ENCODE measurements at regions not wholly inside any gene's neighbourhood (a gene's known extent, or its start where the extent isn't known, plus 50 kb on each side); places are given as distances from the start of the nearest gene placed in this dataset.
"Not testable (repeated sequence)": the region's sequence is repeated elsewhere in the genome, so short reads cannot be mapped to it uniquely, and the experiment has no call there.

GRCh38 chr3:3301476-3301875 is 122.0 kb upstream of the CRBN start:
- Histone ChIP-seq H3K27ac (ENCODE audit: low read depth, low read length, poor library complexity, severe bottlenecking) (no peak overlapping the region), H3K27me3 (replicated peaks; ENCODE audit: insufficient read depth, low read depth, low read length, poor library complexity) (peaks cover 11% of the 10 kb centered on the region), H3K36me3 (ENCODE audit: insufficient read depth, low read length, poor library complexity, severe bottlenecking) (no peaks in the 10 kb centered on the region), H3K4me1 (ENCODE audit: insufficient read depth, low read length, poor library complexity, severe bottlenecking) (no peaks in the 10 kb centered on the region), H3K4me3 (ENCODE audit: low read depth, low read length, poor library complexity, severe bottlenecking) (no peak overlapping the region), H3K9me3 (ENCODE audit: low read depth, low read length, poor library complexity, severe bottlenecking) (no peaks in the 10 kb centered on the region)
- ChIA-PET POLR2A (ENCODE audit: low non-redundant PET) (no interaction called here), CTCF (no interaction called here)
- TF ChIP-seq EZH2 (IDR thresholded peaks at IDR 0.05; ENCODE audit: borderline replicate concordance, low read depth, low read length, poor library complexity, severe bottlenecking) (no peak), CTCF (conservative IDR thresholded peaks at IDR 0.05; ENCODE audit: low read depth, low read length) (no peak)
- intact Hi-C loops (cut with micrococcal nuclease; ENCODE audit: unreplicated experiment): no loop called here
- no peak for DNase-seq (ENCODE audit: low spot score)
- BruUV-seq (replicated peaks): no TSS peak

- TF ChIP-seq EZH2 (IDR thresholded peaks at IDR 0.05; ENCODE audit: borderline replicate concordance, low read depth, low read length, poor library complexity, severe bottlenecking): no peak
- no peak for TF ChIP-seq CTCF (conservative IDR thresholded peaks at IDR 0.05; ENCODE audit: low read depth, low read length)
- no TSS peak for BruUV-seq (replicated peaks)
- ChIA-PET CTCF (no interaction called here), POLR2A (ENCODE audit: low non-redundant PET) (no interaction called here)
- H3K4me3 ChIP-seq (ENCODE audit: low read depth, low read length, poor library complexity, severe bottlenecking): no peak overlapping the region
- peaks cover 11% of the 10 kb centered on the region for H3K27me3 ChIP-seq (replicated peaks; ENCODE audit: insufficient read depth, low read depth, low read length, poor library complexity)
- H3K9me3 ChIP-seq (ENCODE audit: low read depth, low read length, poor library complexity, severe bottlenecking): peaks cover 13% of the 10 kb centered on the region
- no peaks in the 10 kb centered on the region for H3K36me3 ChIP-seq (ENCODE audit: insufficient read depth, low read length, poor library complexity, severe bottlenecking)
- intact Hi-C loops (cut with micrococcal nuclease; ENCODE audit: unreplicated experiment): no loop called here
- H3K27ac ChIP-seq (ENCODE audit: low read depth, low read length, poor library complexity, severe bottlenecking): no peak overlapping the region
- DNase-seq (ENCODE audit: low spot score): peak; percentile 84
- no peaks in the 10 kb centered on the region for H3K4me1 ChIP-seq (ENCODE audit: insufficient read depth, low read length, poor library complexity, severe bottlenecking)
Measured at GRCh38 chr3:3296979-3297381, 117.5 kb upstream of the CRBN start.

- no TSS peak for BruUV-seq (replicated peaks)
- CTCF ChIA-PET: no interaction called here
- H3K4me3 ChIP-seq (ENCODE audit: low read depth, low read length, poor library complexity, severe bottlenecking): no peak overlapping the region
Measured at GRCh38 chr3:3295586-3295985, 116.1 kb upstream of the CRBN start.

GRCh38 chr3:3291756-3292283 is 112.3 kb upstream of the CRBN start:
- DNase-seq (ENCODE audit: low spot score); H3K27me3 ChIP-seq (replicated peaks; ENCODE audit: insufficient read depth, low read depth, low read length, poor library complexity); H3K4me3 ChIP-seq (ENCODE audit: low read depth, low read length, poor library complexity, severe bottlenecking); H3K36me3 ChIP-seq (ENCODE audit: insufficient read depth, low read length, poor library complexity, severe bottlenecking); H3K27ac ChIP-seq (ENCODE audit: low read depth, low read length, poor library complexity, severe bottlenecking); H3K4me1 ChIP-seq (ENCODE audit: insufficient read depth, low read length, poor library complexity, severe bottlenecking); POLR2A ChIA-PET (ENCODE audit: low non-redundant PET); intact Hi-C loops (cut with micrococcal nuclease; ENCODE audit: unreplicated experiment); BruUV-seq (replicated peaks); CTCF ChIA-PET: not testable (repeated sequence)
- peaks cover 13% of the 10 kb centered on the region for H3K9me3 ChIP-seq (ENCODE audit: low read depth, low read length, poor library complexity, severe bottlenecking)

More at GRCh38 chr3:3295586-3295985, 116.1 kb upstream of the CRBN start:
- intact Hi-C loops (cut with micrococcal nuclease; ENCODE audit: unreplicated experiment): no loop called here
- Histone ChIP-seq H3K9me3 (ENCODE audit: low read depth, low read length, poor library complexity, severe bottlenecking) (peaks cover 13% of the 10 kb centered on the region), H3K36me3 (ENCODE audit: insufficient read depth, low read length, poor library complexity, severe bottlenecking) (no peaks in the 10 kb centered on the region), H3K27ac (ENCODE audit: low read depth, low read length, poor library complexity, severe bottlenecking) (no peak overlapping the region), H3K27me3 (replicated peaks; ENCODE audit: insufficient read depth, low read depth, low read length, poor library complexity) (peaks cover 11% of the 10 kb centered on the region), H3K4me1 (ENCODE audit: insufficient read depth, low read length, poor library complexity, severe bottlenecking) (no peaks in the 10 kb centered on the region)
- DNase-seq (ENCODE audit: low spot score): no peak
- TF ChIP-seq EZH2 (IDR thresholded peaks at IDR 0.05; ENCODE audit: borderline replicate concordance, low read depth, low read length, poor library complexity, severe bottlenecking) (no peak), CTCF (conservative IDR thresholded peaks at IDR 0.05; ENCODE audit: low read depth, low read length) (no peak)
- POLR2A ChIA-PET (ENCODE audit: low non-redundant PET): no interaction called here

All from A673 (cell line).